OCI-LY7 (cell line): ENCODE measurements at regions not wholly inside any gene's neighbourhood (a gene's known extent, or its start where the extent isn't known, plus 50 kb on each side); places are given as distances from the start of the nearest gene placed in this dataset.

Source experiments
- BruUV-seq: library from RNA; stranded (reverse); fragments of 400-500 nt; replicated peaks from 2 replicates; lab custom pipeline; 2021; lab: Mats Ljungman, UMichigan
- CTCF ChIA-PET: fragments of 300-600 bp; sonication (Branson Sonifier 250); formaldehyde crosslinking; loops from one replicate; lab custom pipeline; 2022; ENCODE audit warnings: antibody characterized with exemption; ENCODE audit not compliant: unreplicated experiment; lab: Charles Lee
- POLR2A ChIA-PET: fragments of 300-600 bp; sonication (Branson Sonifier 250); formaldehyde crosslinking; loops from one replicate; lab custom pipeline; 2022; ENCODE audit warnings: antibody characterized with exemption; lab: Charles Lee
- DNase-seq: peaks from one replicate; pipeline ENCODE4 v3.0.0-alpha.2; 2015; ENCODE audit warnings: low spot score
- H2AFZ ChIP-seq: fragments of 200-600 bp; sonication (generic), shearing (Covaris generic); 2 replicates; pipeline ENCODE4 v1.6.1; 2014; ENCODE audit warnings: mild to moderate bottlenecking, antibody characterized with exemption, low read length, moderate library complexity
- H3K27ac ChIP-seq: fragments of 200-600 bp; sonication (generic); 2 replicates; pipeline ENCODE4 v1.5.1; 2014; ENCODE audit warnings: mixed run types, low read depth, mild to moderate bottlenecking, moderate library complexity, low read length, inconsistent platforms; ENCODE audit not compliant: poor library complexity, severe bottlenecking
- H3K36me3 ChIP-seq: fragments of 200-600 bp; sonication (generic); 2 replicates; pipeline ENCODE4 v1.6.1; 2014; ENCODE audit warnings: mild to moderate bottlenecking, antibody characterized with exemption, low read length, moderate library complexity, mixed read lengths; ENCODE audit not compliant: insufficient read depth
- H3K4me1 ChIP-seq: fragments of 200-600 bp; sonication (generic); 2 replicates; pipeline ENCODE4 v1.5.1; 2014; ENCODE audit warnings: mild to moderate bottlenecking, low read length; ENCODE audit not compliant: insufficient read depth, poor library complexity, severe bottlenecking
- H3K4me2 ChIP-seq: fragments of 200-600 bp; sonication (generic); 2 replicates; pipeline ENCODE4 v1.6.1; 2014; ENCODE audit warnings: mild to moderate bottlenecking, low read length
- H3K4me3 ChIP-seq: fragments of 200-600 bp; sonication (generic); 2 replicates; pipeline ENCODE4 v1.5.1; 2014; ENCODE audit warnings: mild to moderate bottlenecking, low read depth, low read length; ENCODE audit not compliant: poor library complexity, severe bottlenecking
- H3K79me2 ChIP-seq: fragments of 200-600 bp; sonication (generic); 2 replicates; pipeline ENCODE4 v1.6.1; 2016; ENCODE audit warnings: low read depth, mild to moderate bottlenecking, low read length, moderate library complexity, mixed read lengths; ENCODE audit not compliant: insufficient read depth
- H3K9me2 ChIP-seq: fragments of 200-600 bp; sonication (generic); 2 replicates; pipeline ENCODE4 v1.6.1; 2016; ENCODE audit warnings: mild to moderate bottlenecking, low read length, mixed read lengths; ENCODE audit not compliant: insufficient read depth
- H3K9me3 ChIP-seq: fragments of 200-600 bp; sonication (generic); 2 replicates; pipeline ENCODE4 v1.6.1; 2014; ENCODE audit warnings: mild to moderate bottlenecking, mixed run types, low read length, mixed read lengths
- H4K20me1 ChIP-seq: fragments of 200-600 bp; sonication (generic); 2 replicates; pipeline ENCODE4 v1.6.1; 2014; ENCODE audit warnings: mild to moderate bottlenecking, antibody characterized with exemption, low read length, moderate library complexity, mixed read lengths; ENCODE audit not compliant: insufficient read depth
- CTCF ChIP-seq: fragments of 200-600 bp; sonication (generic); conservative IDR thresholded peaks from 2 replicates; pipeline ENCODE4 v1.5.1; 2014; ENCODE audit warnings: mild to moderate bottlenecking, antibody characterized with exemption, low read length, moderate library complexity, mixed read lengths
- EZH2phosphoT487 ChIP-seq: fragments of 200-600 bp; sonication (generic); IDR thresholded peaks from 2 replicates; pipeline ENCODE4 v1.6.1; 2018; ENCODE audit warnings: low read depth, borderline replicate concordance, mild to moderate bottlenecking, mixed run types, antibody characterized with exemption, low read length, moderate library complexity, mixed read lengths
- intact Hi-C: fragments of 100-400 bp; cut with micrococcal nuclease; formaldehyde crosslinking; loops from one replicate; pipeline ENCODE4 v1.10.0; 2022; ENCODE audit not compliant: unreplicated experiment

- no peaks in the 10 kb centered on the region for H3K9me2 ChIP-seq
- H2AFZ ChIP-seq = no peak overlapping the region
- no peaks in the 10 kb centered on the region for H3K36me3 ChIP-seq
- H3K4me3 ChIP-seq = no peak overlapping the region
- no peak overlapping the region for H3K4me2 ChIP-seq
- TF ChIP-seq EZH2phosphoT487 = no peak
- H4K20me1 ChIP-seq = no peaks in the 10 kb centered on the region
- H3K9me3 ChIP-seq = no peaks in the 10 kb centered on the region
- ChIA-PET CTCF (no interaction called here), POLR2A (no interaction called here)
- H3K79me2 ChIP-seq = no peaks in the 10 kb centered on the region
- H3K4me1 ChIP-seq = no peaks in the 10 kb centered on the region
- intact Hi-C loops = no loop called here
- BruUV-seq = no TSS peak
- no peak for DNase-seq
- no peak overlapping the region for H3K27ac ChIP-seq
These were observed 61.4 kb upstream of the NAMPT start for GRCh38 chr7:106346167-106346677.

- no peak for DNase-seq
- Histone ChIP-seq H3K36me3 (no peaks in the 10 kb centered on the region), H3K9me2 (no peaks in the 10 kb centered on the region), H3K9me3 (no peaks in the 10 kb centered on the region), H3K4me2 (no peak overlapping the region), H3K79me2 (no peaks in the 10 kb centered on the region), H3K27ac (no peak overlapping the region), H4K20me1 (no peaks in the 10 kb centered on the region), H2AFZ (no peak overlapping the region), H3K4me1 (no peaks in the 10 kb centered on the region), H3K4me3 (no peak overlapping the region)
- no peak for TF ChIP-seq EZH2phosphoT487
- no peak for TF ChIP-seq CTCF
- ChIA-PET CTCF (no interaction called here), POLR2A (no interaction called here)
- intact Hi-C loops = no loop called here
- BruUV-seq = no TSS peak
These were observed 60.8 kb upstream of the NAMPT start for GRCh38 chr7:106345421-106346166.

GRCh38 chr7:106344861-106345260 lies 60.1 kb upstream of the NAMPT start:
- ChIA-PET POLR2A (no interaction called here), CTCF (no interaction called here)
- Histone ChIP-seq H4K20me1 (no peaks in the 10 kb centered on the region), H3K9me3 (no peaks in the 10 kb centered on the region), H3K9me2 (no peaks in the 10 kb centered on the region), H3K4me3 (no peak overlapping the region), H3K4me2 (no peak overlapping the region), H3K4me1 (no peaks in the 10 kb centered on the region), H3K36me3 (no peaks in the 10 kb centered on the region), H3K27ac (no peak overlapping the region), H2AFZ (no peak overlapping the region), H3K79me2 (no peaks in the 10 kb centered on the region)
- DNase-seq = no peak
- intact Hi-C loops = no loop called here
- no TSS peak for BruUV-seq
- no peak for TF ChIP-seq CTCF
- no peak for TF ChIP-seq EZH2phosphoT487
